H1 (cell line): ENCODE measurements at regions not wholly inside any gene's neighbourhood (a gene's known extent, or its start where the extent isn't known, plus 50 kb on each side); places are given as distances from the start of the nearest gene placed in this dataset.
"Not testable (repeated sequence)": the region's sequence is repeated elsewhere in the genome, so short reads cannot be mapped to it uniquely, and the experiment has no call there.

Source experiments
- CTCF ChIA-PET: fragments of 300-600 bp; sonication (Branson Sonifier 250); formaldehyde crosslinking; loops from one replicate; lab custom pipeline; 2021; ENCODE audit not compliant: partially characterized antibody; lab: Charles Lee
- POLR2A ChIA-PET: fragments of 300-600 bp; sonication (Branson Sonifier 250); formaldehyde crosslinking; loops from one replicate; lab custom pipeline; 2021; ENCODE audit warnings: inconsistent platforms; ENCODE audit not compliant: partially characterized antibody; lab: Charles Lee
- DNase-seq, 2 experiments: peaks; one replicate each; pipeline versions ENCODE4 v3.0.0 to v3.0.0-alpha.2; 2010 to 2022; ENCODE audit warnings: low spot score in 2 of 2, low read depth in 1 of 2, mixed read lengths in 1 of 2
- FAIRE-seq: peaks from 2 replicates; lab custom pipeline; 2011; peaks lifted over from hg19 to GRCh38; lab: Jason Lieb, UNC
- H2AFZ ChIP-seq: 2 replicates; pipeline ENCODE4 v1.8.1; 2012; ENCODE audit warnings: low read length, inconsistent platforms
- H2AK5ac ChIP-seq: 2 replicates; pipeline ENCODE4 v1.6.1; 2013; ENCODE audit warnings: low read depth, low read length
- H2BK120ac ChIP-seq: replicated peaks from 2 replicates; pipeline ENCODE3; 2013; ENCODE audit warnings: low read depth, low read length, inconsistent platforms
- H2BK12ac ChIP-seq: 2 replicates; pipeline ENCODE4 v1.6.1; 2013; ENCODE audit warnings: low read depth, low read length
- H2BK15ac ChIP-seq: 2 replicates; pipeline ENCODE4 v1.6.1; 2013; ENCODE audit warnings: low read length
- H2BK20ac ChIP-seq: 2 replicates; pipeline ENCODE4 v1.6.1; 2013; ENCODE audit warnings: low read length
- H2BK5ac ChIP-seq: 2 replicates; pipeline ENCODE4 v1.6.1; 2013; ENCODE audit warnings: low read depth, low read length
- H3K14ac ChIP-seq: 2 replicates; pipeline ENCODE4 v1.6.1; 2013; ENCODE audit warnings: inconsistent platforms; ENCODE audit not compliant: insufficient read length
- H3K18ac ChIP-seq: 2 replicates; pipeline ENCODE4 v1.6.1; 2013; ENCODE audit warnings: low read length; ENCODE audit errors: extremely low read depth
- H3K23ac ChIP-seq: 2 replicates; pipeline ENCODE4 v1.6.1; 2013; ENCODE audit warnings: inconsistent platforms; ENCODE audit not compliant: insufficient read length
- H3K23me2 ChIP-seq: 2 replicates; pipeline ENCODE4 v1.6.1; 2013; ENCODE audit warnings: low read depth, low read length
- H3K27ac ChIP-seq: 2 replicates; pipeline ENCODE4 v1.6.1; 2011; ENCODE audit warnings: low read depth, low read length, inconsistent platforms
- H3K27me3 ChIP-seq, 4 experiments: replicated peaks in 1 of 4; 1 replicate in 1 of 4; 2 replicates in 3 of 4; pipeline versions ENCODE4 v1.6.1 to v1.8.1; 2011 to 2013; ENCODE audit warnings: low read length in 3 of 4, mild to moderate bottlenecking in 3 of 4, inconsistent platforms in 2 of 4, mixed read lengths in 2 of 4, moderate library complexity in 1 of 4; ENCODE audit not compliant: control insufficient read depth in 3 of 4, insufficient read depth in 3 of 4; ENCODE audit errors: extremely low read depth in 1 of 4
- H3K36me3 ChIP-seq, 4 experiments: 2 replicates each; pipeline versions ENCODE4 v1.6.1 to v1.8.1; 2011 to 2013; ENCODE audit warnings: mild to moderate bottlenecking in 4 of 4, low read length in 3 of 4, moderate library complexity in 2 of 4, control low read depth in 1 of 4, inconsistent platforms in 1 of 4; ENCODE audit not compliant: insufficient read depth in 4 of 4, control insufficient read depth in 2 of 4
- H3K4ac ChIP-seq: replicated peaks from 2 replicates; pipeline ENCODE3; 2013; ENCODE audit warnings: low read length, low read depth, mixed read lengths, inconsistent platforms; ENCODE audit not compliant: insufficient read length
- H3K4me1 ChIP-seq, 4 experiments: replicated peaks in 1 of 4; 1 replicate in 1 of 4; 2 replicates in 3 of 4; pipeline versions ENCODE4 v1.6.1 to v1.8.1; 2011 to 2013; ENCODE audit warnings: low read length in 3 of 4, inconsistent platforms in 2 of 4, mixed read lengths in 1 of 4; ENCODE audit not compliant: insufficient read depth in 4 of 4, control insufficient read depth in 3 of 4
- H3K4me2 ChIP-seq, 2 experiments: 2 replicates each; pipeline versions ENCODE4 v1.6.1 to v1.8.1; 2011 to 2013; ENCODE audit warnings: low read depth in 2 of 2, low read length in 2 of 2, control low read depth in 1 of 2, inconsistent platforms in 1 of 2, mild to moderate bottlenecking in 1 of 2; ENCODE audit not compliant: insufficient read depth in 1 of 2
- H3K4me3 ChIP-seq, 4 experiments: fragments of 200-600, 300-600 bp in 1 of 4; sonication (generic), shearing (Covaris generic), sonication (Bioruptor Twin) in 1 of 4; 2 replicates each; pipeline versions ENCODE4 v1.5.1 to v1.8.1; 2011 to 2016; ENCODE audit warnings: low read length in 4 of 4, low read depth in 3 of 4, control low read depth in 2 of 4, inconsistent platforms in 2 of 4, mild to moderate bottlenecking in 2 of 4, mixed read lengths in 1 of 4, moderate library complexity in 1 of 4; ENCODE audit not compliant: insufficient read depth in 2 of 4; ENCODE audit errors: extremely low read depth in 1 of 4
- H3K56ac ChIP-seq: replicated peaks from 2 replicates; pipeline ENCODE3; 2013; ENCODE audit warnings: low read depth, mild to moderate bottlenecking, mixed read lengths, low read length, inconsistent platforms; ENCODE audit not compliant: insufficient read length
- H3K79me1 ChIP-seq: 2 replicates; pipeline ENCODE4 v1.6.1; 2013; ENCODE audit warnings: low read depth, low read length, control low read depth
- H3K79me2 ChIP-seq, 2 experiments: 2 replicates each; pipeline versions ENCODE4 v1.6.1 to v1.8.1; 2012 to 2013; ENCODE audit warnings: low read length in 2 of 2, mild to moderate bottlenecking in 2 of 2, inconsistent platforms in 1 of 2; ENCODE audit not compliant: insufficient read depth in 2 of 2, control insufficient read depth in 1 of 2
- H3K9ac ChIP-seq, 4 experiments: replicated peaks in 1 of 4; 1 replicate in 1 of 4; 2 replicates in 3 of 4; pipeline versions ENCODE4 v1.6.1 to v1.8.1; 2011 to 2013; ENCODE audit warnings: low read depth in 3 of 4, low read length in 3 of 4, control low read depth in 2 of 4, mild to moderate bottlenecking in 2 of 4, moderate library complexity in 2 of 4, inconsistent platforms in 1 of 4; ENCODE audit errors: extremely low read depth in 1 of 4
- H3K9me3 ChIP-seq, 2 experiments: 2 replicates each; pipeline versions ENCODE4 v1.6.1 to v1.8.1; 2012 to 2013; ENCODE audit warnings: mild to moderate bottlenecking in 2 of 2, moderate library complexity in 2 of 2, control low read depth in 1 of 2, inconsistent platforms in 1 of 2, low read depth in 1 of 2, low read length in 1 of 2, mixed read lengths in 1 of 2; ENCODE audit not compliant: insufficient read depth in 2 of 2
- H4K20me1 ChIP-seq, 2 experiments: replicated peaks in 1 of 2; 2 replicates each; pipeline versions ENCODE3 to v1.8.1; 2011 to 2013; ENCODE audit warnings: inconsistent platforms in 2 of 2, low read length in 2 of 2, mild to moderate bottlenecking in 1 of 2; ENCODE audit not compliant: insufficient read depth in 2 of 2, control insufficient read depth in 1 of 2
- H4K5ac ChIP-seq: 2 replicates; pipeline ENCODE4 v1.6.1; 2013; ENCODE audit warnings: low read length, low read depth, mixed read lengths, inconsistent platforms; ENCODE audit not compliant: insufficient read length
- H4K8ac ChIP-seq: 2 replicates; pipeline ENCODE4 v1.8.0; 2013; ENCODE audit warnings: mild to moderate bottlenecking, moderate library complexity, low read length, inconsistent platforms; ENCODE audit not compliant: insufficient read depth; ENCODE audit errors: extremely low read depth
- H4K91ac ChIP-seq: replicated peaks from 2 replicates; pipeline ENCODE3; 2013; ENCODE audit warnings: low read length, mixed read lengths, inconsistent platforms; ENCODE audit not compliant: insufficient read length
- WGBS, 2 experiments: shearing (Covaris generic) in 1 of 2; methylation state at CpG; one replicate each; pipeline versions ENCODE4 v1.1.6 to v1.1.7; 2013 to 2015; ENCODE audit warnings: low lambda C conversion rate in 2 of 2, mixed read lengths in 2 of 2, inconsistent platforms in 1 of 2, low coverage in 1 of 2, missing lambda C conversion rate in 1 of 2; ENCODE audit not compliant: insufficient replicate concordance in 2 of 2, insufficient coverage in 1 of 2, insufficient read length in 1 of 2; ENCODE audit errors: extremely low coverage in 1 of 2, missing lambda C conversion rate in 1 of 2; 5-methylcytosine and 5-hydroxymethylcytosine counted together

- CTCF ChIA-PET: interaction anchor here (0.6 kb wide), 2 partner anchors 52 to 401 kb away, joined by 3 read pairs; no protein-coding TSS in a partner anchor
- H3K79me2 ChIP-seq, H3K36me3 ChIP-seq, H3K4ac ChIP-seq, H2BK120ac ChIP-seq, DNase-seq, H3K4me1 ChIP-seq, H4K5ac ChIP-seq, H3K27ac ChIP-seq, H3K27me3 ChIP-seq, H3K23me2 ChIP-seq, POLR2A ChIA-PET, H4K8ac ChIP-seq, H2AK5ac ChIP-seq, H2BK15ac ChIP-seq, FAIRE-seq, H3K14ac ChIP-seq, H3K4me2 ChIP-seq, H4K20me1 ChIP-seq, H3K9ac ChIP-seq, H3K23ac ChIP-seq, H3K79me1 ChIP-seq, H2BK20ac ChIP-seq, H3K4me3 ChIP-seq, H3K56ac ChIP-seq, H2BK12ac ChIP-seq, H2AFZ ChIP-seq, H2BK5ac ChIP-seq, H3K18ac ChIP-seq, H4K91ac ChIP-seq: not testable (repeated sequence)
- WGBS, 2 experiments: 75% methylated on average over 1 of the region's 1 CpG; no CpG with 5 or more reads in 1 of the 2 experiments
- peaks cover 13 to 26% of the 10 kb centered on the region in 2 experiments for H3K9me3 ChIP-seq
Observed at GRCh38 chr12:47470349-47470748, 235.5 kb downstream of the RPAP3 start.
